Panc1 (cell line): ENCODE measurements at regions not wholly inside any gene's neighbourhood (a gene's known extent, or its start where the extent isn't known, plus 50 kb on each side); places are given as distances from the start of the nearest gene placed in this dataset.

Experiments
- ATAC-seq: fragments of 200-7000 bp; cut with Tn5 transposase; 2 replicates; pipeline ENCODE4 v1.9.1; 2020; ENCODE audit warnings: mild to moderate bottlenecking, moderate library complexity
- BruUV-seq: library from RNA; stranded (reverse); fragments of 400-500 nt; replicated peaks from 2 replicates; lab custom pipeline; 2021; lab: Mats Ljungman, UMichigan
- CTCF ChIA-PET: fragments of 300-600 bp; sonication (Branson Sonifier 250); formaldehyde crosslinking; loops from one replicate; lab custom pipeline; 2022; ENCODE audit warnings: antibody characterized with exemption; lab: Charles Lee
- POLR2A ChIA-PET: fragments of 300-600 bp; sonication (Branson Sonifier 250); formaldehyde crosslinking; loops from one replicate; lab custom pipeline; 2022; ENCODE audit warnings: antibody characterized with exemption; lab: Charles Lee
- DNase-seq: peaks from one replicate; pipeline ENCODE4 v3.0.0-alpha.2; 2010; ENCODE audit warnings: low read depth, low spot score
- H3K27ac ChIP-seq: 2 replicates; pipeline ENCODE4 v1.5.1; 2011; ENCODE audit warnings: mild to moderate bottlenecking, low read length, inconsistent platforms
- H3K27me3 ChIP-seq: fragments of 200-500 bp; sonication (Bioruptor generic); 2 replicates; pipeline ENCODE4 v1.6.0; 2014; ENCODE audit warnings: low read length, inconsistent platforms; ENCODE audit not compliant: control insufficient read depth, insufficient read depth
- H3K36me3 ChIP-seq: fragments of 200-500 bp; sonication (Bioruptor generic); 2 replicates; pipeline ENCODE4 v1.5.1; 2014; ENCODE audit warnings: inconsistent platforms, mild to moderate bottlenecking, low read length, moderate library complexity; ENCODE audit not compliant: control insufficient read depth, insufficient read depth
- H3K4me1 ChIP-seq: 2 replicates; pipeline ENCODE4 v1.5.1; 2011; ENCODE audit warnings: inconsistent platforms, mild to moderate bottlenecking, low read length, moderate library complexity; ENCODE audit not compliant: control insufficient read depth, insufficient read depth
- H3K4me3 ChIP-seq, 2 experiments: 2 replicates each; pipeline ENCODE4 v1.5.1; 2011 to 2012; ENCODE audit warnings: low read depth in 2 of 2, low read length in 2 of 2, mild to moderate bottlenecking in 2 of 2, inconsistent platforms in 1 of 2, moderate library complexity in 1 of 2
- H3K9me3 ChIP-seq: fragments of 200-500 bp; sonication (Bioruptor generic); 2 replicates; pipeline ENCODE4 v1.5.1; 2014; ENCODE audit warnings: low read depth, mild to moderate bottlenecking, inconsistent platforms, low read length, moderate library complexity; ENCODE audit not compliant: control insufficient read depth, insufficient read depth
- POLR2AphosphoS5 ChIP-seq: IDR thresholded peaks from 2 replicates; pipeline ENCODE4 v1.6.1; 2012; ENCODE audit warnings: mild to moderate bottlenecking, low read depth, low read length, moderate library complexity
- REST ChIP-seq, 2 experiments: IDR thresholded peaks; 2 replicates each; pipeline ENCODE4 v1.6.1; 2011 to 2012; ENCODE audit warnings: low read depth in 2 of 2, control low read depth in 1 of 2, low read length in 1 of 2, mild to moderate bottlenecking in 1 of 2, moderate library complexity in 1 of 2; ENCODE audit not compliant: insufficient read depth in 1 of 2
- SIN3A ChIP-seq: IDR thresholded peaks from 2 replicates; pipeline ENCODE4 v1.6.1; 2012; ENCODE audit warnings: low read depth, mild to moderate bottlenecking, low read length, moderate library complexity, borderline replicate concordance; ENCODE audit not compliant: insufficient read depth
- TCF7L2 ChIP-seq: IDR thresholded peaks from 2 replicates; pipeline ENCODE4 v1.6.1; 2011; ENCODE audit warnings: mild to moderate bottlenecking, low read depth, low read length, inconsistent platforms
- in situ Hi-C: cut with HindIII; loops from 2 replicates; pipeline ENCODE4 v1.10.0; 2016; ENCODE audit warnings: low sequenced_read_pairs, low pct_unique_long_range_greater_than_20kb
- intact Hi-C: fragments of 100-400 bp; cut with micrococcal nuclease; formaldehyde crosslinking; loops from one replicate; pipeline ENCODE4 v1.10.0; 2022; ENCODE audit not compliant: unreplicated experiment
- TF ChIP-seq, protein P1 (sequence below): fragments of 450-650 bp; IDR thresholded peaks from 2 replicates; pipeline ENCODE4 v1.5.1; 2017; ENCODE audit warnings: mild to moderate bottlenecking

DNA sequence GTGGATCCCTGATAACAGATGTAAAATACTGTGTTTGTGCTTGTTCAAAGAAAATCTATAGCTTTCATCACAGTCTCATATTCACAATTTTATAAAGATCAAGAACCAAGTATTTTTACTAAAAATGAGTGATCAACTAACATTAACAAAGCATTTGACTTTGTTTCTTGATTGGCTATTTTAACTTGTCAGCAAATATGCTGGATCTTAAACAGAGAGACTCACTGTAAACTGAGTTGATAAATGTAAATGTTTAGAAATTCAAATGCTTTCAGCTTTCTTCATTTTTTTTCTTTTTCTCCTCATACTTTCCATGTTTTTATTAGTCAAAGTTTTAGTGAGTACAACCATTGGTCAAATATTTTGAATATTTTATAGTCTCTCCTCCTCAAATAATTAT, 923.0 kb upstream of the NR2F2 start:
- Histone ChIP-seq H3K27ac (no peak overlapping the region), H3K4me1 (no peaks in the 10 kb centered on the region), H3K4me3 (no peak overlapping the region), H3K9me3 (no peaks in the 10 kb centered on the region), H3K27me3 (no peaks in the 10 kb centered on the region), H3K36me3 (no peaks in the 10 kb centered on the region)
- intact Hi-C loops = no loop called here
- ATAC-seq (no peak), DNase-seq (no peak)
- TF ChIP-seq, protein P1, sequence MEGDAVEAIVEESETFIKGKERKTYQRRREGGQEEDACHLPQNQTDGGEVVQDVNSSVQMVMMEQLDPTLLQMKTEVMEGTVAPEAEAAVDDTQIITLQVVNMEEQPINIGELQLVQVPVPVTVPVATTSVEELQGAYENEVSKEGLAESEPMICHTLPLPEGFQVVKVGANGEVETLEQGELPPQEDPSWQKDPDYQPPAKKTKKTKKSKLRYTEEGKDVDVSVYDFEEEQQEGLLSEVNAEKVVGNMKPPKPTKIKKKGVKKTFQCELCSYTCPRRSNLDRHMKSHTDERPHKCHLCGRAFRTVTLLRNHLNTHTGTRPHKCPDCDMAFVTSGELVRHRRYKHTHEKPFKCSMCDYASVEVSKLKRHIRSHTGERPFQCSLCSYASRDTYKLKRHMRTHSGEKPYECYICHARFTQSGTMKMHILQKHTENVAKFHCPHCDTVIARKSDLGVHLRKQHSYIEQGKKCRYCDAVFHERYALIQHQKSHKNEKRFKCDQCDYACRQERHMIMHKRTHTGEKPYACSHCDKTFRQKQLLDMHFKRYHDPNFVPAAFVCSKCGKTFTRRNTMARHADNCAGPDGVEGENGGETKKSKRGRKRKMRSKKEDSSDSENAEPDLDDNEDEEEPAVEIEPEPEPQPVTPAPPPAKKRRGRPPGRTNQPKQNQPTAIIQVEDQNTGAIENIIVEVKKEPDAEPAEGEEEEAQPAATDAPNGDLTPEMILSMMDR = no peak
- TF ChIP-seq REST (IDR thresholded peaks at IDR 0.05; ENCODE audit: insufficient read depth in 1 of 2, low read depth in 2 of 2, low read length in 1 of 2) = no peak
- no peak for TF ChIP-seq POLR2AphosphoS5
- no peak for TF ChIP-seq TCF7L2
- TF ChIP-seq SIN3A = no peak
- no TSS peak for BruUV-seq
- ChIA-PET POLR2A (no interaction called here), CTCF (no interaction called here)
- in situ Hi-C loops = no loop called here

- H3K27me3 ChIP-seq = no peaks in the 10 kb centered on the region
- no peak overlapping the region for H3K27ac ChIP-seq
- BruUV-seq = no TSS peak
- no peak overlapping the region for H3K4me3 ChIP-seq
- H3K4me1 ChIP-seq = no peaks in the 10 kb centered on the region
- in situ Hi-C loops (no loop called here), intact Hi-C loops (no loop called here)
- POLR2A ChIA-PET = no interaction called here
- CTCF ChIA-PET = no interaction called here
- ATAC-seq (no peak), DNase-seq (no peak)
- H3K36me3 ChIP-seq = no peaks in the 10 kb centered on the region
- H3K9me3 ChIP-seq = no peaks in the 10 kb centered on the region
- no peak for TF ChIP-seq REST (IDR thresholded peaks at IDR 0.05; ENCODE audit: insufficient read depth in 1 of 2, low read depth in 2 of 2, low read length in 1 of 2)
- no peak for TF ChIP-seq POLR2AphosphoS5
- TF ChIP-seq TCF7L2 = no peak
- no peak for TF ChIP-seq SIN3A
- TF ChIP-seq, protein P1 = no peak
These were observed 921.3 kb upstream of the NR2F2 start for GRCh38 chr15:95409211-95409610.
